HS-5 (cell line): ENCODE measurements at regions not wholly inside any gene's neighbourhood (a gene's known extent, or its start where the extent isn't known, plus 50 kb on each side); places are given as distances from the start of the nearest gene placed in this dataset.
A peak's percentile ranks its signal among the peaks of the same experiment; 100 is the strongest.

ENCODE experiments used
- DNase-seq: peaks from one replicate; pipeline ENCODE4 v3.0.0-alpha.2; 2012; ENCODE audit warnings: low read depth

GRCh38 chr14:65354715-65355114 lies 57.8 kb upstream of the FUT8 start:
- DNase-seq = no peak

GRCh38 chr14:65356327-65356836 lies 56.1 kb upstream of the FUT8 start:
- DNase-seq = peak; percentile 90

GRCh38 chr14:65357113-65357512 lies 55.4 kb upstream of the FUT8 start:
- DNase-seq = no peak

- no peak for DNase-seq
Measured at GRCh38 chr14:65357689-65358088, 54.8 kb upstream of the FUT8 start.

- DNase-seq = no peak
Measured at GRCh38 chr14:65359503-65359902, 53.0 kb upstream of the FUT8 start.

GRCh38 chr14:65360144-65360784 lies 52.3 kb upstream of the FUT8 start:
- DNase-seq = no peak

GRCh38 chr14:65361920-65362319 lies 50.6 kb upstream of the FUT8 start:
- DNase-seq = no peak
